Neural cell (in vitro differentiated cells): ENCODE measurements at regions not wholly inside any gene's neighbourhood (a gene's known extent, or its start where the extent isn't known, plus 50 kb on each side); places are given as distances from the start of the nearest gene placed in this dataset.

Experiments used
- H2AFZ ChIP-seq: fragments of 200-600, 300-800 bp; sonication (generic), shearing (Covaris generic); 2 replicates; pipeline ENCODE4 v1.6.0; 2014; ENCODE audit warnings: low read depth, mild to moderate bottlenecking, antibody characterized with exemption, low read length, moderate library complexity
- H3F3A ChIP-seq: fragments of 200-600 bp; shearing (Covaris generic); 2 replicates; pipeline ENCODE4 v1.6.1; 2016; ENCODE audit warnings: mild to moderate bottlenecking, moderate library complexity, mixed read lengths, antibody characterized with exemption, low read length; ENCODE audit not compliant: insufficient read depth, poor library complexity, severe bottlenecking
- H3K27ac ChIP-seq: fragments of 200-600, 300-800 bp; sonication (generic), shearing (Covaris generic); 2 replicates; pipeline ENCODE4 v1.5.1; 2014; ENCODE audit warnings: mild to moderate bottlenecking, low read length, moderate library complexity
- H3K27me3 ChIP-seq: fragments of 300-800, 200-600 bp; sonication (generic), shearing (Covaris generic); 2 replicates; pipeline ENCODE4 v1.6.0; 2014; ENCODE audit warnings: mild to moderate bottlenecking, low read depth, low read length, moderate library complexity; ENCODE audit not compliant: insufficient read depth
- H3K36me3 ChIP-seq: fragments of 300-800, 200-600 bp; sonication (generic), shearing (Covaris generic); 2 replicates; pipeline ENCODE4 v1.5.1; 2014; ENCODE audit warnings: mild to moderate bottlenecking, antibody characterized with exemption, low read length, moderate library complexity; ENCODE audit not compliant: insufficient read depth
- H3K4me2 ChIP-seq: fragments of 300-800, 200-600 bp; sonication (generic), shearing (Covaris generic); 2 replicates; pipeline ENCODE4 v1.6.0; 2014; ENCODE audit warnings: mild to moderate bottlenecking, low read length
- H3K4me3 ChIP-seq: fragments of 300-800, 200-600 bp; sonication (generic), shearing (Covaris generic); 2 replicates; pipeline ENCODE4 v1.5.1; 2014; ENCODE audit warnings: mild to moderate bottlenecking, low read length, moderate library complexity
- H3K79me2 ChIP-seq: fragments of 200-600 bp; shearing (Covaris generic); replicated peaks from 2 replicates; pipeline ENCODE4 v1.6.0; 2014; ENCODE audit warnings: mild to moderate bottlenecking, low read length, moderate library complexity; ENCODE audit not compliant: insufficient read depth
- H3K9ac ChIP-seq: fragments of 300-800, 200-600 bp; sonication (generic), shearing (Covaris generic); 2 replicates; pipeline ENCODE4 v1.6.1; 2016; ENCODE audit warnings: mild to moderate bottlenecking, low read length, mixed read lengths
- H3K9me2 ChIP-seq: fragments of 200-600 bp; shearing (Covaris generic); 2 replicates; pipeline ENCODE4 v1.6.1; 2016; ENCODE audit warnings: mild to moderate bottlenecking, low read length, mixed read lengths; ENCODE audit not compliant: insufficient read depth
- H3K9me3 ChIP-seq: fragments of 200-600, 300-800 bp; sonication (generic), shearing (Covaris generic); 2 replicates; pipeline ENCODE4 v1.6.1; 2016; ENCODE audit warnings: mild to moderate bottlenecking, mixed run types, low read length, moderate library complexity, mixed read lengths
- H4K20me1 ChIP-seq: fragments of 200-600 bp; shearing (Covaris generic); 2 replicates; pipeline ENCODE4 v1.6.1; 2016; ENCODE audit warnings: mild to moderate bottlenecking, mixed run types; ENCODE audit not compliant: insufficient read depth
- CTCF ChIP-seq: fragments of 450-650 bp; IDR thresholded peaks from 2 replicates; pipeline ENCODE4 v1.5.1; 2014; ENCODE audit warnings: antibody characterized with exemption, mild to moderate bottlenecking, moderate library complexity; ENCODE audit not compliant: poor library complexity, severe bottlenecking
- EP300 ChIP-seq: fragments of 450-650 bp; conservative IDR thresholded peaks from 2 replicates; pipeline ENCODE4 v1.6.1; 2014; ENCODE audit warnings: antibody characterized with exemption, mild to moderate bottlenecking, moderate library complexity; ENCODE audit not compliant: poor library complexity, severe bottlenecking
- EZH2 ChIP-seq: fragments of 200-600, 300-800 bp; shearing (Covaris generic), sonication (generic); IDR thresholded peaks from 2 replicates; pipeline ENCODE4 v1.6.1; 2014; ENCODE audit warnings: antibody characterized with exemption, low read length, borderline replicate concordance, mild to moderate bottlenecking; ENCODE audit not compliant: insufficient read depth, poor library complexity, severe bottlenecking
- MXI1 ChIP-seq: fragments of 450-650 bp; conservative IDR thresholded peaks from 2 replicates; pipeline ENCODE4 v1.6.1; 2014; ENCODE audit warnings: antibody characterized with exemption, mild to moderate bottlenecking; ENCODE audit not compliant: poor library complexity, severe bottlenecking
- POLR2AphosphoS5 ChIP-seq: IDR thresholded peaks from 2 replicates; pipeline ENCODE4 v1.6.1; 2012
- RAD21 ChIP-seq: fragments of 450-650 bp; conservative IDR thresholded peaks from 2 replicates; pipeline ENCODE4 v1.6.1; 2014; ENCODE audit warnings: antibody characterized with exemption, mild to moderate bottlenecking, moderate library complexity
- REST ChIP-seq: IDR thresholded peaks from 2 replicates; pipeline ENCODE4 v1.6.1; 2012; ENCODE audit warnings: borderline replicate concordance
- SMC3 ChIP-seq: fragments of 450-650 bp; conservative IDR thresholded peaks from 2 replicates; pipeline ENCODE4 v1.6.1; 2014; ENCODE audit warnings: antibody characterized with exemption, mild to moderate bottlenecking, moderate library complexity; ENCODE audit not compliant: poor library complexity
- TAF1 ChIP-seq: IDR thresholded peaks from 2 replicates; pipeline ENCODE4 v1.6.1; 2012; ENCODE audit warnings: low read depth

GRCh38 chr9:108676355-108676754, 179.4 kb downstream of the ACTL7B start:
- Histone ChIP-seq H3K27me3 (no peaks in the 10 kb centered on the region), H2AFZ (no peak overlapping the region), H3K27ac (no peak overlapping the region), H3K9me2 (no peaks in the 10 kb centered on the region), H4K20me1 (no peaks in the 10 kb centered on the region), H3K9me3 (no peaks in the 10 kb centered on the region), H3K79me2 (no peaks in the 10 kb centered on the region), H3K4me3 (no peak overlapping the region), H3K36me3 (no peaks in the 10 kb centered on the region), H3F3A (no peaks in the 10 kb centered on the region), H3K4me2 (no peak overlapping the region), H3K9ac (no peak overlapping the region)
- TF ChIP-seq CTCF, result no peak
- no peak for TF ChIP-seq RAD21
- TF ChIP-seq MXI1, result no peak

- H2AFZ ChIP-seq, result no peak overlapping the region
- H3F3A ChIP-seq, result no peaks in the 10 kb centered on the region
- H3K36me3 ChIP-seq, result no peaks in the 10 kb centered on the region
- no peaks in the 10 kb centered on the region for H3K27me3 ChIP-seq
- H3K79me2 ChIP-seq, result no peaks in the 10 kb centered on the region
- no peaks in the 10 kb centered on the region for H3K9me3 ChIP-seq
- H3K4me3 ChIP-seq, result no peak overlapping the region
- no peak overlapping the region for H3K4me2 ChIP-seq
- no peak overlapping the region for H3K27ac ChIP-seq
- no peak for TF ChIP-seq SMC3
- no peaks in the 10 kb centered on the region for H3K9me2 ChIP-seq
- no peaks in the 10 kb centered on the region for H4K20me1 ChIP-seq
- H3K9ac ChIP-seq, result no peak overlapping the region
Observed at GRCh38 chr9:108675708-108676107, 180.1 kb downstream of the ACTL7B start.

GRCh38 chr9:108674766-108675530, 180.8 kb downstream of the ACTL7B start:
- TF ChIP-seq MXI1 (no peak), SMC3 (no peak)
- no peaks in the 10 kb centered on the region for H4K20me1 ChIP-seq
- H3K9me3 ChIP-seq, result no peaks in the 10 kb centered on the region

GRCh38 chr9:108673386-108673785, 182.4 kb downstream of the ACTL7B start:
- H4K20me1 ChIP-seq, result no peaks in the 10 kb centered on the region
- no peaks in the 10 kb centered on the region for H3K9me2 ChIP-seq
- H3K4me2 ChIP-seq, result no peak overlapping the region
- no peaks in the 10 kb centered on the region for H3F3A ChIP-seq
- no peaks in the 10 kb centered on the region for H3K27me3 ChIP-seq
- no peak overlapping the region for H3K4me3 ChIP-seq
- no peak overlapping the region for H3K27ac ChIP-seq
- no peaks in the 10 kb centered on the region for H3K79me2 ChIP-seq
- H3K9me3 ChIP-seq, result no peaks in the 10 kb centered on the region
- H2AFZ ChIP-seq, result no peak overlapping the region
- TF ChIP-seq REST (no peak), EZH2 (no peak), SMC3 (no peak), POLR2AphosphoS5 (no peak), MXI1 (no peak), TAF1 (no peak), EP300 (no peak), CTCF (no peak), RAD21 (no peak)
- H3K36me3 ChIP-seq, result no peaks in the 10 kb centered on the region
- H3K9ac ChIP-seq, result no peak overlapping the region

More at GRCh38 chr9:108674766-108675530, 180.8 kb downstream of the ACTL7B start:
- H3K27ac ChIP-seq, result no peak overlapping the region
- no peaks in the 10 kb centered on the region for H3F3A ChIP-seq
- H2AFZ ChIP-seq, result no peak overlapping the region
- H3K79me2 ChIP-seq, result no peaks in the 10 kb centered on the region
- no peak overlapping the region for H3K4me2 ChIP-seq
- no peaks in the 10 kb centered on the region for H3K36me3 ChIP-seq
- no peak overlapping the region for H3K9ac ChIP-seq
- no peaks in the 10 kb centered on the region for H3K9me2 ChIP-seq
- no peak overlapping the region for H3K4me3 ChIP-seq
- no peaks in the 10 kb centered on the region for H3K27me3 ChIP-seq
